GM12878 (cell line): ENCODE measurements at regions not wholly inside any gene's neighbourhood (a gene's known extent, or its start where the extent isn't known, plus 50 kb on each side); places are given as distances from the start of the nearest gene placed in this dataset.

Experiments
- EZH2 ChIP-seq: IDR thresholded peaks from 2 replicates; pipeline ENCODE4 v1.6.1; 2012; ENCODE audit warnings: low read depth, mild to moderate bottlenecking, control low read depth, inconsistent platforms, low read length, borderline replicate concordance; ENCODE audit not compliant: control insufficient read depth
- MXI1 ChIP-seq: fragments of 150-350 bp; IDR thresholded peaks from 2 replicates; pipeline ENCODE4 v1.6.1; 2011; ENCODE audit warnings: low read depth, mild to moderate bottlenecking, inconsistent platforms, low read length, improper control_type of control experiment
- NR2C2 ChIP-seq: IDR thresholded peaks from 2 replicates; pipeline ENCODE4 v1.6.1; 2011; ENCODE audit warnings: borderline replicate concordance, low read depth; ENCODE audit not compliant: control insufficient read depth, insufficient read length
- POLR2A ChIP-seq: IDR thresholded peaks from 2 replicates; pipeline ENCODE4 v1.6.1; 2011; ENCODE audit warnings: low read depth, mild to moderate bottlenecking, low read length
- RBBP5 ChIP-seq: fragments of 200-600 bp; sonication (generic); conservative IDR thresholded peaks from 2 replicates; pipeline ENCODE4 v1.6.1; 2016
- SUZ12 ChIP-seq: fragments of 200-600 bp; sonication (generic); IDR thresholded peaks from one replicate; pipeline ENCODE4 v1.6.1; 2018; ENCODE audit warnings: antibody characterized with exemption, mild to moderate bottlenecking; ENCODE audit not compliant: unreplicated experiment
- TBL1XR1 ChIP-seq: IDR thresholded peaks from 2 replicates; pipeline ENCODE4 v1.6.1; 2012; ENCODE audit warnings: low read depth, low read length, improper control_type of control experiment
- YY1 ChIP-seq: IDR thresholded peaks from 2 replicates; pipeline ENCODE4 v1.6.1; 2011; ENCODE audit warnings: low read depth, mild to moderate bottlenecking, low read length
- TF ChIP-seq, protein P1 (sequence below), 3 experiments: IDR thresholded peaks in 2 of 3; conservative IDR thresholded peaks in 1 of 3; 2 replicates each; pipeline ENCODE4 v1.5.1; 2011; ENCODE audit warnings: low read depth in 3 of 3, low read length in 3 of 3, mild to moderate bottlenecking in 3 of 3, control low read depth in 2 of 3, moderate library complexity in 2 of 3, inconsistent platforms in 1 of 3, mixed read lengths in 1 of 3; ENCODE audit not compliant: control insufficient read depth in 2 of 3, insufficient read depth in 1 of 3; ENCODE audit errors: extremely low read depth in 1 of 3
- TF ChIP-seq, protein P2 (sequence below): fragments of 450-650 bp; IDR thresholded peaks from 2 replicates; pipeline ENCODE4 v1.6.1; 2016; ENCODE audit warnings: mild to moderate bottlenecking
- TF ChIP-seq, protein P3 (sequence below): fragments of 450-650 bp; conservative IDR thresholded peaks from 2 replicates; pipeline ENCODE4 v1.6.1; 2017; ENCODE audit warnings: mild to moderate bottlenecking, moderate library complexity

DNA sequence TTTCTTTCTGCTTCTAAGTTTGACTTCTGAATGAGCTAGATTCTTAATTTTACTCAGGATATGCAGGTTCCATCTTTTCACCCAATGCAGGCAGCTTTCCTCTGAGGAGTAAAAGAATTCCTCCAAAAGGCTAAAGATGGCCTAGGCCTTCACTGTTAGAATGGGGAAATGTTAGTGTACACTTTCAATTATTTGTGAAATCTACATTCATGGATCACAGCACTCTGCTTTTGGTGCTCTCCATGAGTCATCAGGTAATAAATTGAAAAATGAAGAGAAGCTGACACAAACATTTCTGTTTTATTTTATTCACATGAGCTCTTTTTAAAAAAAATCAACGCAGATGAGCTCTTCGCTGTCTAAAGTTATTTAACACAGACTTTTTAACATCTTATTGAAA is 502.5 kb upstream of the GOLIM4 start:
- TF ChIP-seq, protein P1, sequence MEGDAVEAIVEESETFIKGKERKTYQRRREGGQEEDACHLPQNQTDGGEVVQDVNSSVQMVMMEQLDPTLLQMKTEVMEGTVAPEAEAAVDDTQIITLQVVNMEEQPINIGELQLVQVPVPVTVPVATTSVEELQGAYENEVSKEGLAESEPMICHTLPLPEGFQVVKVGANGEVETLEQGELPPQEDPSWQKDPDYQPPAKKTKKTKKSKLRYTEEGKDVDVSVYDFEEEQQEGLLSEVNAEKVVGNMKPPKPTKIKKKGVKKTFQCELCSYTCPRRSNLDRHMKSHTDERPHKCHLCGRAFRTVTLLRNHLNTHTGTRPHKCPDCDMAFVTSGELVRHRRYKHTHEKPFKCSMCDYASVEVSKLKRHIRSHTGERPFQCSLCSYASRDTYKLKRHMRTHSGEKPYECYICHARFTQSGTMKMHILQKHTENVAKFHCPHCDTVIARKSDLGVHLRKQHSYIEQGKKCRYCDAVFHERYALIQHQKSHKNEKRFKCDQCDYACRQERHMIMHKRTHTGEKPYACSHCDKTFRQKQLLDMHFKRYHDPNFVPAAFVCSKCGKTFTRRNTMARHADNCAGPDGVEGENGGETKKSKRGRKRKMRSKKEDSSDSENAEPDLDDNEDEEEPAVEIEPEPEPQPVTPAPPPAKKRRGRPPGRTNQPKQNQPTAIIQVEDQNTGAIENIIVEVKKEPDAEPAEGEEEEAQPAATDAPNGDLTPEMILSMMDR (IDR thresholded peaks at IDR 0.05 in 2 of 3, conservative IDR thresholded peaks at IDR 0.05 in 1 of 3; ENCODE audit: control insufficient read depth in 2 of 3, extremely low read depth in 1 of 3, insufficient read depth in 1 of 3, low read depth in 3 of 3, low read length in 3 of 3): no peak
- TF ChIP-seq SUZ12 (no peak), RBBP5 (no peak), NR2C2 (no peak), MXI1 (no peak), TBL1XR1 (no peak), POLR2A (no peak), YY1 (no peak), EZH2 (no peak)
- TF ChIP-seq, protein P2, sequence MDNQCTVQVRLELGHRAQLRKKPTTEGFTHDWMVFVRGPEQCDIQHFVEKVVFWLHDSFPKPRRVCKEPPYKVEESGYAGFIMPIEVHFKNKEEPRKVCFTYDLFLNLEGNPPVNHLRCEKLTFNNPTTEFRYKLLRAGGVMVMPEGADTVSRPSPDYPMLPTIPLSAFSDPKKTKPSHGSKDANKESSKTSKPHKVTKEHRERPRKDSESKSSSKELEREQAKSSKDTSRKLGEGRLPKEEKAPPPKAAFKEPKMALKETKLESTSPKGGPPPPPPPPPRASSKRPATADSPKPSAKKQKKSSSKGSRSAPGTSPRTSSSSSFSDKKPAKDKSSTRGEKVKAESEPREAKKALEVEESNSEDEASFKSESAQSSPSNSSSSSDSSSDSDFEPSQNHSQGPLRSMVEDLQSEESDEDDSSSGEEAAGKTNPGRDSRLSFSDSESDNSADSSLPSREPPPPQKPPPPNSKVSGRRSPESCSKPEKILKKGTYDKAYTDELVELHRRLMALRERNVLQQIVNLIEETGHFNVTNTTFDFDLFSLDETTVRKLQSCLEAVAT: no peak
- TF ChIP-seq, protein P3, sequence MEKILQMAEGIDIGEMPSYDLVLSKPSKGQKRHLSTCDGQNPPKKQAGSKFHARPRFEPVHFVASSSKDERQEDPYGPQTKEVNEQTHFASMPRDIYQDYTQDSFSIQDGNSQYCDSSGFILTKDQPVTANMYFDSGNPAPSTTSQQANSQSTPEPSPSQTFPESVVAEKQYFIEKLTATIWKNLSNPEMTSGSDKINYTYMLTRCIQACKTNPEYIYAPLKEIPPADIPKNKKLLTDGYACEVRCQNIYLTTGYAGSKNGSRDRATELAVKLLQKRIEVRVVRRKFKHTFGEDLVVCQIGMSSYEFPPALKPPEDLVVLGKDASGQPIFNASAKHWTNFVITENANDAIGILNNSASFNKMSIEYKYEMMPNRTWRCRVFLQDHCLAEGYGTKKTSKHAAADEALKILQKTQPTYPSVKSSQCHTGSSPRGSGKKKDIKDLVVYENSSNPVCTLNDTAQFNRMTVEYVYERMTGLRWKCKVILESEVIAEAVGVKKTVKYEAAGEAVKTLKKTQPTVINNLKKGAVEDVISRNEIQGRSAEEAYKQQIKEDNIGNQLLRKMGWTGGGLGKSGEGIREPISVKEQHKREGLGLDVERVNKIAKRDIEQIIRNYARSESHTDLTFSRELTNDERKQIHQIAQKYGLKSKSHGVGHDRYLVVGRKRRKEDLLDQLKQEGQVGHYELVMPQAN: no peak
